ENCODE measurements at regions not wholly inside any gene's neighbourhood (a gene's known extent, or its start where the extent isn't known, plus 50 kb on each side); places are given as distances from the start of the nearest gene placed in this dataset.
A peak's percentile ranks its signal among the peaks of the same experiment; 100 is the strongest.

GRCh38 chr3:66113542-66113941 is 74.8 kb upstream of the MAGI1 start:
- Histone ChIP-seq H3K27me3 (no peaks in the 10 kb centered on the region), H3K9me3 (no peaks in the 10 kb centered on the region), H3K27ac (no peak overlapping the region), H3K4me1 (peaks cover 0 to 21% (median 14%) of the 10 kb centered on the region in 12 donors), H3K36me3 (no peaks in the 10 kb centered on the region), H3K4me3 (no peak overlapping the region)
- no peak for TF ChIP-seq CTCF (IDR thresholded peaks at IDR 0.05)
- TF ChIP-seq POLR2A (IDR thresholded peaks at IDR 0.05): no peak
- ATAC-seq: no peak
- 87 to 94% (median 90%) methylated on average over 1 of the region's 1 CpG for WGBS, 4 donors
- intact Hi-C loops (cut with DNase I): loop anchor here in 1 of 10 donors (10.0 kb wide), 1 partner anchor 69 kb away; no protein-coding TSS in a partner anchor
- no peak for DNase-seq

DNA sequence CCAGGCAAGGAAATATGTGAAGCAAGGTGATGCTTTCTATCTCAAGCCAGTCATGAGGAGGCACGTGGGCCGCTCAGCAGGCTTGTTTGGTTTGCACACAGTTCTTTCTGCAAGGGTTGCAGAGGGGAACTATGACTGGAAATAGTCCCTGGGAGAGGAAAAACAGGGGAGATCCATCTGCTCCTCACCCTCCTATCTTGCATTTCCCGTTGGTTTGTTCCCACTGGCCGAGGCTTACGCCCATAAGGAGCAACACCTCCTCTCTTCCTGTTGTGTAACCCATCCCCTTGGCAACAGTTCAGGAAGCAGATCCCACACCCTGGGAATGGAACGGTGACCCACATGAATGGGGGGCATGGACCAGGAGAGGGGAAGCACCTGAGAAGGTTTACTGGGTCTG is 72.1 kb upstream of the MAGI1 start:
- no peaks in the 10 kb centered on the region for H3K9me3 ChIP-seq
- intact Hi-C loops (cut with DNase I): loop anchor here in 1 of 10 donors (10.0 kb wide), 1 partner anchor 66 kb away; no protein-coding TSS in a partner anchor
- peaks cover 0 to 16% (median 7%) of the 10 kb centered on the region in 12 donors for H3K4me1 ChIP-seq
- ATAC-seq (peak in 3 of 4 donors; percentile 29 to 55 (median 43)), DNase-seq (peak in 2 of 5 donors; percentile 20 to 25)
- H3K36me3 ChIP-seq: no peaks in the 10 kb centered on the region
- no peak overlapping the region for H3K27ac ChIP-seq
- WGBS, 4 donors: 36 to 55% (median 40%) methylated on average over 6 of the region's 6 CpGs
- H3K4me3 ChIP-seq: no peak overlapping the region
- no peak for TF ChIP-seq CTCF (IDR thresholded peaks at IDR 0.05)
- TF ChIP-seq POLR2A (IDR thresholded peaks at IDR 0.05): no peak
- H3K27me3 ChIP-seq: no peaks in the 10 kb centered on the region

DNA sequence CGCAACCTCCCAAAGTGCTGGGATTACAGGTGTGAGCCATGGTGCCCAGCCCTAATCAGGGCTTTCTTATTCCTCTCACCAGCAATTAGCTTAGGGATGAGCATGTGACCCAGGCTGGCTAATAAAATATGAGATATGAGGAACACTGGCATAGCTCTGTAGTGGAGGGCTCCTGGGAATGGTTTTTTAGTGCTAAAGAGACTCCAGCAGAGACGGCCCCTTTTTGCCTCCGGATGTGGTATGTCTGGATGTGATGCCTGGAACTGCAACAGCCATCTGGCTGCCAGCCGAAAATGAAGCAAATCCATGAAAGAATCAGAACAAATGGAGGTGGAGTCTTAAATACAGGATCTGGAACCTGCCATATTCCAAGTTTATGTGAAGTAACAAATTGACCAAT is 69.1 kb upstream of the MAGI1 start:
- no peaks in the 10 kb centered on the region for H3K9me3 ChIP-seq
- DNase-seq: no peak
- H3K4me3 ChIP-seq: no peak overlapping the region
- H3K36me3 ChIP-seq: no peaks in the 10 kb centered on the region
- H3K27me3 ChIP-seq: no peaks in the 10 kb centered on the region
- no peak overlapping the region for H3K27ac ChIP-seq
- no peak for ATAC-seq
- H3K4me1 ChIP-seq: peaks cover 0 to 7% (median 0%) of the 10 kb centered on the region in 12 donors
- intact Hi-C loops (cut with DNase I): no loop called here
- WGBS, 4 donors: 61 to 70% (median 64%) methylated on average over 4 of the region's 4 CpGs
- TF ChIP-seq POLR2A (IDR thresholded peaks at IDR 0.05): no peak
- no peak for TF ChIP-seq CTCF (IDR thresholded peaks at IDR 0.05)

DNA sequence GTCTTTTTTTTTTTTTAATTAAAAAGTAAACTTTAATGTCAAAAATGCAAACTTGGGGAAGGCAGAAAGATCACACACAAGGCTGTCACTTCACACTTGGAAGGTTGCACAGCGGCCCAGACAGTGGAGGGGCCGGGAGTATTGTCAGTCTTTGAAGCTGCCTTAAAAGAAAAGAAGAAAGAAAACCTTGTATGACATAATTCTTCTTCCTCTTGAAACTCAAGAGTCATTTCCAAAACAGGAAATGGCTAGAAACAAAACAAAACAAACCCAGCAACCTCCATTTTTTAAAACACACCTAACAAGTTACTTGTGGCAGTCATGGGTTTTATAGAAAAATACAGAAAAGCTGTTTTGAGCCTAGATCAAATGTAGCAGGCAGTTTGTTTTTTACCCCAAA is 68.1 kb upstream of the MAGI1 start:
- ATAC-seq (no peak), DNase-seq (no peak)
- WGBS, 4 donors: 61 to 71% (median 64%) methylated on average over 2 of the region's 2 CpGs
- H3K9me3 ChIP-seq: no peaks in the 10 kb centered on the region
- intact Hi-C loops (cut with DNase I): no loop called here
- peaks cover 0 to 7% (median 0%) of the 10 kb centered on the region in 12 donors for H3K4me1 ChIP-seq
- TF ChIP-seq CTCF (IDR thresholded peaks at IDR 0.05) (no peak), POLR2A (IDR thresholded peaks at IDR 0.05) (no peak)
- H3K36me3 ChIP-seq: no peaks in the 10 kb centered on the region
- no peaks in the 10 kb centered on the region for H3K27me3 ChIP-seq
- no peak overlapping the region for H3K4me3 ChIP-seq
- H3K27ac ChIP-seq: no peak overlapping the region

All from heart left ventricle (tissue), 16 donors.